GM21576 (cell line): ENCODE measurements at regions not wholly inside any gene's neighbourhood (a gene's known extent, or its start where the extent isn't known, plus 50 kb on each side); places are given as distances from the start of the nearest gene placed in this dataset.
"Not testable (repeated sequence)": the region's sequence is repeated elsewhere in the genome, so short reads cannot be mapped to it uniquely, and the experiment has no call there.

Source experiments
- ATAC-seq: cut with Tn5 transposase; IDR thresholded peaks from one replicate; pipeline ENCODE4 v1.9.1; 2021; ENCODE audit warnings: mild to moderate bottlenecking, moderate library complexity; ENCODE audit not compliant: unreplicated experiment

- ATAC-seq = no peak
These were observed 149.7 kb upstream of the CDIN1 start for GRCh38 chr15:36429707-36430106.

DNA sequence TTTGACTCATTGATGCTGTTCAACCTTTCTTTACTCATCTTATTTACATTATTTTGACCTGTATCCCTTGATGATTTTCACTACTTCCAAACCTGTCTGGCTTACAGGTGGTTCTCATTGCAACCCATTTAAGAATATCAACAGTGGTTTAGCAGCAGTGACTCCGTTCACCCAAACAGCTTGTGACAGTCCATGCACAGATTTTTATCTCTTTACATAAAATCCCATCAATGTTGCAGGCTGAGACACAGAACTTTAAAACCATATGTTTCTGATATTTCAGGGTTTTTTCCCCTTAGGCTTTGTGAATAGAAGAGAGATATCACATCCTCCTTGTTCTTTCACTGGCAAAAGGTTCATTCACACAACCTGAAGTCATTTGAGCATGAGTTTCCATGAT is 149.1 kb upstream of the CDIN1 start:
- no peak for ATAC-seq

DNA sequence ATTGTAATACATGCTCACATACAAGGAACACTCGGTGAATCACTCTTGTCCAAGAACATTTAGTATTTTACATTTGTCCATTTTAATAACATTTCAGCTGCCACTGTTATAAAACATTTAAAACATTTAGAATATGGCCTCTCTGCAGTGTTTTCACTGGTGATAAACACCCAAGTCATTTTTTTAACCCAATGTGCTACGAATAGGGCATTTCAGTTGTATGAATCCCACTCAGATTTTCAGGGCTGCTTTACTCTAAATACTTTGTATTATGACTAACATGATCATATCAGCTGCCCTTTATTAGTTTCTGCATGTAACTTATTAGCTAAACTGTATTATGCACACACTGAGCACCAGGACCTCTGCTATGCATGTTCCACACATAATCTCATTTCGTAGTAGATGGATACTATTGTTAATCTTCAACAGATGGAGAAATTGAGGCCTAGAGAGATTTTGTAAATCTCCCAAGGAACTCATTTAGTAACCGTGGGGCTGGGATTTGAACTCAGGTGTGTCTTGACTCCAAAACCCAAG is 148.6 kb upstream of the CDIN1 start:
- no peak for ATAC-seq

GRCh38 chr15:36432161-36432560 is 147.3 kb upstream of the CDIN1 start:
- ATAC-seq = no peak

GRCh38 chr15:36434177-36434576 is 145.2 kb upstream of the CDIN1 start:
- no peak for ATAC-seq

DNA sequence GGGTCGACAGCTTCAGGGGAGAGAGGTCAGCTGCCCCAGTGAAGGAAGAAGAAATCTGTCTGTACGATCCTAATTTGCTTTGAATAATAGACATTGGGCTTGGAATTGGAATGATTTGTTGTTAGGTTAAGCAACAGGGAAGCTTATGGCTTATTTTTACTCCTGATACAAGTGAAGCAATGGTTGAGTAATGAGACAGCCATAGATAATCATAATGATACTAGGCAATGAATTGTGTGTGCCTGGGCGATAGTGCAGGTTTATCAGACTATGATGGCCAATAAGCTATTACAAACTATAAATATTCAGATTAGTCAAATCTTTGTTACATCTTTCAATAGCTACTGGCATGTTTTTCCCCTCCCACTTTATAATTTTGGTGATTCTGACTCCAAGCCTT is 140.9 kb upstream of the CDIN1 start:
- no peak for ATAC-seq

- ATAC-seq = no peak
These were observed 132.1 kb upstream of the CDIN1 start for GRCh38 chr15:36447373-36447772.

GRCh38 chr15:36448418-36448817 is 131.0 kb upstream of the CDIN1 start:
- no peak for ATAC-seq

DNA sequence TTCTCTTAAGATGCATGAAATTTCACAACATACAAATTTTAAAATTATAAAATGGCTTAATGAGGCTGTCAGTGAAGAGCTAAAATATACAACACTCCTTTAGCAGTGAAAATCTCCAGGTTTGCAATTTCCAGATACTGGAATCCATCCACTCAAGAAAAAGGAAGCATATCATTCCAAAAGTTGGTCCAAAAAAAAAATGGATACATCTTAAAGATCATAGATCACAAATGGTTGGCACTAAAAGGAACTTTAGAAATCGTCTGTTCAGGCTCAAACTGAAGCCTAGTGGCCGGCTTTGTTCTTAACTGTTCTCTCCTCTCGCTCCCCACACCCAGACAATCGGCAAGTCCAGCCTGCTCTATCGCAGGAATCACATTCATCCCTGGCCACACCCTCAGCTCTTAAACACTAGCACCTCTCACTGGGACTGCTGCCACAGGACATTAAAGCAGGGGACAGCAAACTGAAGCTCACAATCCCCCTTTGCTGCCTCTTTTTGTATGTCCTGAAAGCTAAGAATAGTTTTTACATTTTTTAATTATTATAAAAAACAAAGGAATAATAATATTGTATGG is 130.3 kb upstream of the CDIN1 start:
- ATAC-seq = no peak

- no peak for ATAC-seq
These were observed 129.7 kb upstream of the CDIN1 start for GRCh38 chr15:36449662-36450145.

- ATAC-seq = not testable (repeated sequence)
These were observed 125.2 kb upstream of the CDIN1 start for GRCh38 chr15:36454244-36454643.

GRCh38 chr15:36458411-36458810 is 121.0 kb upstream of the CDIN1 start:
- no peak for ATAC-seq

GRCh38 chr15:36465304-36465703 is 114.1 kb upstream of the CDIN1 start:
- no peak for ATAC-seq

DNA sequence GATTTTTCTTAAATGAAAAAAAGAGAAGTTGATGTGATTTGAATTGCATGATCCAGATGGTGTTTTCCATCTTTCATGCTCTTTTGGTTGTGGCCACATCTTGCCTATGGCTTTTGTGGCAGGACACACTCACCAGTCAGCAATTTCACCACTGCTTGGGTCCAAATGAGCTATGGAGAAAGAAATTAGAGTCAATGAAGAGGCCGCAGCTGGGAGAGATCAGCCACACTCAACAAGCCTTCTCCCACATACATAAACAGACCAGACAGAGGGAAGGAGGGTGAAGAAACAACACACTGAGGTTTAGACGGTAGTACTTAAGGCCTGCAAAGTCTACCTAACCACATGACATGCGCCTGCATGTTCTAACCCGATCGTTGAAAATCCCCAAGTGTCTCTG is 110.7 kb upstream of the CDIN1 start:
- no peak for ATAC-seq

DNA sequence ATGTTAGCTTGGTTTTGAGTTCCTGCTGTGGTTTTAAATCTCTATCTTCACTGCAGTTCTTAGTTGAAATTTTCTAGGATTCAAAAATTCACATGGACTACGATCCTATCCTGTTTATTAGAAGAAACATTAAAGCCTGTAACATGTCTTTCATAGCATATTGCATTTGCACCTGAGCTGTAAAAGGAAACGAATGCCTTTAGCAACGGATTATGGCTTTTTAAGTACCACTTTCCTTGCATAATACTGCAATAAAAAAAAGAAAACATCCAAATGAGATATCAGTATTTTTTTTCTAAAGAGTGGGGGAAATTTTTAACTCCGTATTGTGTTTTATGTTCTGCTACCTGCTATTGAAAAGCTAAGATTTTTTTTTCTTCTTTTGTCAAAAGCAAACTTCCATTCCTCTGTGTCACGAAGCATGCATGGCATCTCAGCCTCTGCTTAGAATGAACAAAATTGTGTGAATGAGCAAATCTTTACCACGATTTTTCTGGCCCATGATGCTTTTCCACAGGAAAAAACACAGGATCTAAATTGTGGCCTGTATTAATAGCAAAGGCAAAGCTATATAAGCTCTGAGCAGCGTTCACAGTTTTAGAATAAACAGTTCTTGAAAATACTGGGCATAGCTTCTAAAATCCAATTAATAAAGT is 110.0 kb upstream of the CDIN1 start:
- ATAC-seq = no peak

DNA sequence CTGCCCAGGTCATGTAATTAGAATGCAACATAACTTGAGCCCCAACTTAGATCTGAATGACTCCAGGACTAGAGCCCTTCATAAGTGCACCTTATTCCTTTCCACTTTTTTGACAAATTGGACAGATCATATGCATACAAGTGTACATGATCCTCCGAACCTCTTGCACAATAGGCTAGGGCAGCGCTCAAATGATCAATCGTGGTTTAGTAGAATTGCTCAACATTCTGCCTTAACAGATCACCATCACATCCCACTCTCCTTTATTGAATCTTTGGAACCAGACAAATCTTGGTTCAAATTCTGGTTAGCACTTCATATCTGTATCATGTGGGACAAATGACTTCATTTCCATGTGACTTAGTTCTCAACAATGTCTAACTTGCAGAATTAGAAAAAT is 106.8 kb upstream of the CDIN1 start:
- ATAC-seq = no peak

DNA sequence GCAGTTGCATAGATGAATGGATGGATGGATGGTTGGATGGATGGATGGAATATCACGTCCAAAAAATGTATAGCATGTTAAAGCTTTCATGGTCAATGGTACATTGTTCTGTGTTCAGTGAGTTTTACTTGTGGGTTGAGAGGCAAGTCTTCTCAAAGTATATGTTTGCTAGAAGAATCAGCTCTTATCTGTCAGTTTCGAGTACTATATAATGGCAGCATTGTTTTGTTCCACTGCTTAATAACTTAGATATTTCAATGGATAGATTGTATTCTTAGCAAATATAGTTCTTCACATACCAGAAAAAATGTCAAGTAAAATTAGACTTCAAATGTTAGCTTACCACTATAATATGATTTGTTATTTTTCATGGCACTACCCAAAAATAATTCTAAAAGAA is 100.9 kb upstream of the CDIN1 start:
- no peak for ATAC-seq

- no peak for ATAC-seq
These were observed 100.1 kb upstream of the CDIN1 start for GRCh38 chr15:36479200-36479896.

GRCh38 chr15:36481156-36481555 is 98.3 kb upstream of the CDIN1 start:
- no peak for ATAC-seq

- no peak for ATAC-seq
These were observed 96.0 kb upstream of the CDIN1 start for GRCh38 chr15:36483409-36483808.

DNA sequence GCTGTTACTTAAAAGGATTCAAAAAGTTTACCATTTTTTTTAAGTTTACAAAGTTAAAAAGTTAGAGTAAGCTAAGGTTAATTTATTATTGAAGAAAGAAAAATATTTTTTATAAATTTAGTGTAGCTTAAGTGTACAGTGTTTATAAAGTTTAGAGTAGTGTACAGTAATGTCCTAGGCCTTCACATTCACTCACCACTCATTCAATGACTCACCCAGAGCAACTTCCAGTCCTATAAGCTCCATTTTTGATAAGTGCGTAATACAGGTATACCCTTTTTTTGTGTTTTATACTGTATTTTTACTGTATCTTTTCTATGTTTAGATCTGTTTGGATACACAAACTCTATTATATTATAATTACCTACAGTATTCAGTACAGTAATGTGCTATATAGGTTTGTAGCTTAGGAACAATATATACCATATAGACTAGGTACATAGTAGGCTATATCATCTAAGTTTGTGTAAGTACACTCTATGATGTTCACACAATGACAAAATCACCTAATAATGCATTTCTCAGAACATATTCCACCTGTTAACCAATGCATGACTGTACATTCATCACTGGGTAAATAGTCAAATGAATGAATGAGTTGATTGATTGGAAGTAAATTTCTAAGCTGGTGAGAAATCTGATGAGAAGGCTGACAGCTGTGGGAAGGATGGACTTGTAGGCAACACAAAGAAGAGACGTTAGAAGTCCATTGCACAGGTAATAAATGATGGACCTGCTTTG is 95.2 kb upstream of the CDIN1 start:
- ATAC-seq = no peak
